GM18519 (cell line): ENCODE measurements at regions not wholly inside any gene's neighbourhood (a gene's known extent, or its start where the extent isn't known, plus 50 kb on each side); places are given as distances from the start of the nearest gene placed in this dataset.
"Not testable (repeated sequence)": the region's sequence is repeated elsewhere in the genome, so short reads cannot be mapped to it uniquely, and the experiment has no call there.

Experiments used
- ATAC-seq: cut with Tn5 transposase; IDR thresholded peaks from one replicate; pipeline ENCODE4 v1.9.1; 2021; ENCODE audit warnings: mild to moderate bottlenecking, moderate library complexity; ENCODE audit not compliant: unreplicated experiment, low FRiP score

DNA sequence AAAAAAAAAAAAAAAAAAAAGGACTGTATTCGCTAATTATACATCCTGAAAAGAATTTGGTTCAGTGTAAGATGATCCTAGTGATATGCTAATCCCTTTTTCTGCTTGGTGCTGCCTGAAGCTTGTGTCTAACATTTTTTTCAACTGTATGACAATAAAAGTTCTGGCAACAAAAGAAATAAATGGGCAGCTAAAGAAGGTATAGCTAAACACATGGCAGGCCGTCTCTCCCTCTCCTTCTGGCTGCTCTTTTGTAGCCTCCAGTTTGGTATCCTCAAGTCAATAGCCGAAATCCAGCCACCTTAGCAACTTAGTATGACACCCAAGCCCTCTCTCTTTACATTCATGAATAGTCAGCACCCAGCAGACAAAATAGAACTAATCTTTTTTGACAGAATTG lies 198.3 kb upstream of the OTX2 start:
- ATAC-seq: no peak

DNA sequence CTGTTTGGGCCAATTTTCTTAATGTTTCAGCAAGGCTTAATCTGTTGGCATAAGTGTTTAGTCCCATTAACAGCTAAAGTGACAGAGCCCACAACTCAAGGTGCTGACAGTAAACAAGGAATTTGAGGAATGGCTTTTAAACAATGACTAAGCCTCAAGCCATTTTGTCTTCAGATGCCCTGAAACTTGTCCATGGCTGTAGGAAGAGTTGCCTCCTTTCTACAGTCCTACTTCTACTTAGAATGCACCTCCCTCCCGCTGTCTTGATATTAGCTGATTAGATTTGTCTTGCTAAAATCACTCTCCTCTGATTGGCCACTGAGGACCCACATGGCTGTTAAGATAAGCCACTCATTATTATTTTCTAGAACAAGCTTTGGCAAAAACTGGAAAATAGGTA lies 188.4 kb upstream of the OTX2 start:
- no peak for ATAC-seq

DNA sequence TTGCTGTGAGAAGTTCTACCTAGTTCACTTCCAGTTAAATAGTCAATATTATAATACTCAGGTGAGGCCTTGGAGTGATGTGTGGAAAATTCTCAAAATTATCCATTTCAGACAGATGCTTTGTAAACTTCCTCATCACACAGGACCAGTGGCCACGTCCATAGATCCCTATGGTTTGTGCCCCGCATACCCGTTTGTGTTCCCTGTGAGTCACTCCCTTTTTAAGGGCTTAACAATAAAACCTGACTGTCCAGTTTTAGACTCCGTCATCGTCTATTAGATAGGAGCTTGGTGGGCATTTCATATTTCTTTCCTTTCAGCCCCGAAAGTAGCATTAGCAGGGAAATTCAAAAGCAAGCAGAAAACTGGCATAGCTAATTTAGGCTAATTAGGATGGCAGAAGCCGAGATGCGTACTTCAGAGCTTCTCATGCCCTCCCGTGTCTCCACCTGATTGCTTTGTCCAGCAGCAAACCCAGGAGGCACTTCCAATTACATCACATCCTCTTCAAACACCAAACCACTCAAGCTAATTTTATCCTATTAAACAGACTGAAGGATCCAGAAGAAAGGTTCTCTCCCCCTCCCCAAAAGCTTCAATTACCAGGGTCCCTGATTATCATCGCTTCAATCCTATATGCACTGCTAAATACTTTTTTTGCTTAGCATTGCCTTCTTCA lies 186.6 kb upstream of the OTX2 start:
- no peak for ATAC-seq

DNA sequence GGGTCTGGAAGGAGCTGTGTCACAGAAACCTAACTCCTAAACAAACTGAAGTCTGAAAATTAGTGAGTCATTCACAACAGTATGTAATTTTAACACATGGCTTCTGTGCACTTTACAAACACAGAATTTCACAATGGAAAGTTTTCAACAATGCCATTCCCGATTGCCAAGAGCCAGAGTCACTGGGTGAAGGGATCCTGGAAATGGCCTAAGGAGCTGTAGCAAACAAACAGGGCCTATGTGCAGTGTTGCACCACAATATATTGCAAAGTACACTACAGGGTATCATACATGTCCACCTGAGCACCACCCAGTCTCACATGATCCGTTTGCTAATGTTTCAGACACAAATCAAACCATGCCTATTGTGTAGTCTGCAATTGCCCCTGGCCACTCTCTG lies 184.7 kb upstream of the OTX2 start:
- no peak for ATAC-seq

DNA sequence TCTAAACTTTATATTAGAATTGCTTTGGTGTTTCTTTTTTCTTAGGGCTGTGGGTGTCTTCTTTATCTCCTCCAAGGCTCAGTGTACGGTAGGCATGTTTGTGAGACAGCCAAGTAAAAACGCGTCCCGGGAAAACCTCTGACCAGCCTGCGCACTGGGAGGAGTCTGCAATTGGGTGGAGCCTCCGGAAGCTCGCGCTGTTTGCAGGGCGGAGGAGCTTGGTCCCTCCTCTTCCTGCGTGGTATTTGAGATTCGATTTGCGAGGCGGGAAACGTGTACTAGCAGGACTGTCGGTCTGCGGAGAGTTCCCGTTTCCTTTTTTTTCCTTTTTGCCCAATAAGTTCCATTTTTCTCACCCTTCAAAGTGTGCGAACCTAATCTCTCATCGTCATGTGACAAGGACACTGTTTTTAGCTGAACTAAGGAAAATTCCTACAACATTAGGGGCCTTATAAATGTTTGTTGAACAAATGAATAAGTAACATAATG lies 182.1 kb upstream of the OTX2 start:
- ATAC-seq: no peak

DNA sequence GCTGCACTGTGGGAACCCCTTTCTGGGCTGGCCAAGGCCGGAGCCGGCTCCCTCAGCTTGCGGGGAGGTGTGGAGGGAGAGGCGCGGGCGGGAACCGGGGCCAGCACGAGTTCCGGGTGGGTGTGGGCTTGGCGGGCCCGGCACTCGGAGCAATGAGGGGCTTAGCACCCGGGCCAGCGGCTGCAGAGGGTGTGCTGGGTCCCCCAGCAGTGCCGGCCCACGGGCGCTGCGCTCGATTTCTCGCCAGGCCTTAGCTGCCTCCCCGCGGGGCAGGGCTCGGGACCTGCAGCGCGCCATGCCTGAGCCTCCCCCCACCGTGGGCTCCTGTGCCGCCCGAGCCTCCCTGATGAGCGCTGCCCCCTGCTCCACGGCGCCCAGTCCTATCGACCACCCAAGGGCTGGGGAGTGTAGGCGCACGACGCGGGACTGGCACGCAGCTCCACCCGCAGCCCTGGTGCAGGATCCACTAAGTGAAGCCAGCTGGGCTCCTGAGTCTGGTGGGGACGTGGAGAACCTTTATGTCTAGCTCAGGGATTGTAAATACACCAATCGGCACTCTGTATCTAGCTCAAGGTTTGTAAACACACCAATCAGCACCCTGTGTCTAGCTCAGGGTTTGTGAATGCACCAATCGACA lies 180.8 kb upstream of the OTX2 start:
- not testable (repeated sequence) for ATAC-seq

DNA sequence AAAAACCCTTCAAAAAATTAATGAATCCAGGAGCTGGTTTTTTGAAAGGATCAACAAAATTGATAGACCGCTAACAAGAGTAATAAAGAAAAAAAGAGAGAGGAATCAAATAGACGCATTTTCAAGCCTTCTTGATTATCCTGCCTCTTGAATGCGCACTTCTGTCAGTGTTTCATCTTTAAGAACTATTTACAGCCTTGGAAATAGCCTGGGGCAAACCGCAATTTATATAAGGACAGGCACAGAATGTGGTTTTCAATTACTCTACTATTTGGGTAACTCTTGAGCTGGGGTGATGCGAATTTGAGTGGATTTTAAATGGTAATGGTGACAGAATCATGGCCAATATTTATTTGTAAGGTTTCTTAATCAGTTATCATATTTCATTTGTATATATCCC lies 179.1 kb upstream of the OTX2 start:
- ATAC-seq: no peak

DNA sequence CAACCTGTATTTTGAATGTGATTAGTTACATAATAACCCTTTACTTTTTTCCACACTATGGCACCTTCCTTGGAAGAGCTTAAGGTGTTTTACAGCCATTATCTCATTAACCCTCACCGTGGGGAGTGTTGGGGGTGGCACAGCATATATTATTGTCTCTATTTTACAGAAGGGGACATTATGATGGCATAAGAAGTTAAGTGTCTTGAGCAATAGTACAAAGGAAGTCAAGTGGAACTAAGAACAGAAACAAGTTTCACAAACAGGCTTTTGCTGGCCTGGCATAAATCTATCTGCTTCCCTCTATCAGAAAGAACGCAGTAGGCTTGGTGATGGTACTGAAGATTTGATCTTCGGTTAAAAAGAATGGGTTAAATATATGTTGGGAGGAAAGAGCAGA lies 169.7 kb upstream of the OTX2 start:
- no peak for ATAC-seq

DNA sequence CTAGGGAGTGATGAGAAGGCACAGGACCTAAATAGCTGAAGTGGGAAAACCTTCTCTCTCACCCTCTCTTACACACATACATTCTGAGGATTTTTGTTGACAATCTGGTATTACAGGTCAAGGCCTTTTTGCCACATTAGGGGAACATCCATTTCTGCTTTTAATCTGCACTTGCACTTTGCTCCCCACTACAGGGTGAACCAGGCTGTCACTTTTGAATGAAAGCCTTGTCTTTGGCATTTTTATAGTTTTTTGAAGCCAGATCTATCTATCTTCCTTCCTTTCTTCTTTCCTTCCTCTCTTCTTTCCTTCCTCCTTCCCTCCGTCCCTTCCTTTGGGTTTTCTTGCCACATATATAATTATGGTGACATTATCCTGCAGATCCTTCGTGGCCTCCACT lies 165.9 kb upstream of the OTX2 start:
- no peak for ATAC-seq

DNA sequence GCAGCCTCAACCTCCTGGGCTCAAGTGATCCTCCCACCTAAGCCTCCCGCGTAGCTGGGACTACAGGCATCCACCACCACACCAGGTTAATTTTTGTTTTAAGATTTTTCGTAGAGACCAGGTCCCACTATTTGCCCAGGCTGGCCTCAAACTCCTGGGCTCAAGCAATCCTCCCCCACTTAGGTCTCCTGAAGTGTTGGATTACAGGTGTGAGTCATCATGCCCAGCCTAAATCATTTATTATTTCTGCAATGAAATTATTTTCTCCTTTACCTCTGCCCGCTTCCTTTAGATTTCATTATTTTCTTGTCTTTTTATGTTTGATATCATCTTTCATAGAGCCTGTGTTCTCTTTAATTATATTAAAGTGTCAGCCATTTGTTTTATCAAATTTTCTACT lies 165.2 kb upstream of the OTX2 start:
- ATAC-seq: no peak

DNA sequence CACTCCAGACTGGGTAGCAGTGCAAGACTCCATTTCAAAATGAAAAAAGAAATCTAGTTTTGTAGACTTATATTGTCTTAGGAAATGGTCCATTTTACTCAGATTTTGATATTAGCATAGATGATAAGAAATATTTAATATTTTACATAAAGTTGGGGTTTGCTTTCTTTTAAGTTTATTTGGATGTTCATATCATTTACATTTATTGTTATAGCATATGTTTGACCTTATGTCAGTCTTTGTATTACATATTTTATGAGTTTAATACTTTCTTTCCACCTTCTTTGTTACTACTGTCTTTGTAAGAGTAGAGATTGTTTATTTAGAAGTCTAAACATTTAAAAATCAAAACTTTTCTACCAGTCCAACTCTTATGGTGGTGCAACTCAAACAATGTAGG lies 162.7 kb upstream of the OTX2 start:
- ATAC-seq: no peak

DNA sequence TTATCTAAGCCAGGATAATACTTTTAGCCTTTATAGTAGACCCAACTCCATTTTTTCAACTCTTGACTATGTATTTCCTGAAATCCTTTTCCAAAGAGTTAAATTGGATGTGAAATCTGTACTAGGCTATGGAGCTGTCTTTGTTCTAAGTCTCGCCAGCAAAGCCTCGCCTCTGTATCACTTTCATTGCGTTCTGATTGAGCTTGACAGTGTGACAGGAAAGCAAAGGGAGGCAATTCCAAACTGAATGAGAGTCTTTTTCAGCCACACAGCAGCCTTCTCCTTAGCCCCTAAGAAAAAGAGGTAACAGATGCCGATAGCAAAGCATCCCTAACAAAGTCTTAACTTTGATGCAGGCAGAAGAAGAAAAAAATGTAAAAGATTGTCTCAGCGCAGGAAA lies 154.6 kb upstream of the OTX2 start:
- no peak for ATAC-seq

DNA sequence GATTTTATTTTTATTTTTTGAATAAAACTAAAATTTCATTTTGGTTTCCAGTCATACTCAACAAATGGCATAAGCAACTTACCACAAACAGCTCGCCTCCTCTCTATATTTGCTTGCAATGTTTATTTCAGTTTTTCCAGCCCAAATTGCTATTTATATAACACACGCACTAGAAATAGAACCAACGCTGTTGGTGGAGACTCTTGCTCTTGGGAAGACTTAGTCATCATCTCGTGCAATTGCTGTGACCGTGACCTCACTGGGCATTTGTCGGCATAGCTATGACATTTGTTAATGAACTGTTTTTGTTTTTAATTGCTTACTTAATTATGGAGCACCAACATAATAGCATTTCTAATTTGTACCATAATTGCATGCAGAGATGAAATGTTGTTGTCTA lies 153.1 kb upstream of the OTX2 start:
- no peak for ATAC-seq

DNA sequence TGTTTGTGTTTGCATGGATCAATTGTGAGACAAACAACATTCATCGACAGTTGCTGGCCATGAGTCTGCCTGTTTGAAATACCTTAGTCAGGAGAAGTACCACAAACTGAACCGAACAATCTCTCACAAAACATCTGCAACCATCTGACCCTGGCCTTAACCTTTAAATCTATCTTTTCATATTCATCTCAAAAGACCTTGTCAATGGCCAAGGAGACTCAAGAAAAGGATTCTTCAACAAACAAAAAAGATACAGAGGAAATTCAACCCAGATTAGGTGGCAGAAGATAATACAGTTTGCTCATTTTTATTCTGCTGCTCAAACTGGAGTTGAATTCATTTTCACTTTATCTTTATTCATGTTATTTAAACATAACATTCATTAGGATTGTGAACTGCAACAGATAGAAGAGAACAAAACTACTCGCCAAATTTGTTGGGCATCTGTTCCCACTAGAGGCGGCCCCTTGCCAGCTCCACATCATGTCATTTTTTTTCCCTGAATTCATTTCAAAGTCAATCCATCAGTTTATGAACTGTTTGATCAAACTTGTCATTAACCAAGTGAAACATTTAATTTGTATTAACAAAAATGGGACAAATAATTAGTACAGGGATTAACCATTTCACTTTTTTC lies 152.3 kb upstream of the OTX2 start:
- no peak for ATAC-seq

DNA sequence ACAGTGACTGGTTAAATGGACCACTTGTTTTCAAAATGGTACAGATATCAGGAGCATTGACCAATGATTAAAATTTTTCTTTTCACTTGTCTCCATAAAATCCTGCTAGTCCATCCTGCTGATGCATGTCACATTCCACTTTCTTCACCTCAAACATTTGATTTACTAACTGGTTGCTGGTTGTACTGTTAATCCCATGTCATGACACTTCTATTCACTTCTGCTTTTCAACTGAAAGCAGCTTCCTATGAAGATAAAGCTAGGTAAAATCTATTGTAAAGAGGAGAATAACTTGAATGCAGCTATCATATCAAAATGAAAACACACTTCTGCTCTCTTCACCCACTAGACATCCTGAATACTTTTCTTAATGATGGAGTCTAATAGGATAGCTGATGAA lies 149.6 kb upstream of the OTX2 start:
- no peak for ATAC-seq

DNA sequence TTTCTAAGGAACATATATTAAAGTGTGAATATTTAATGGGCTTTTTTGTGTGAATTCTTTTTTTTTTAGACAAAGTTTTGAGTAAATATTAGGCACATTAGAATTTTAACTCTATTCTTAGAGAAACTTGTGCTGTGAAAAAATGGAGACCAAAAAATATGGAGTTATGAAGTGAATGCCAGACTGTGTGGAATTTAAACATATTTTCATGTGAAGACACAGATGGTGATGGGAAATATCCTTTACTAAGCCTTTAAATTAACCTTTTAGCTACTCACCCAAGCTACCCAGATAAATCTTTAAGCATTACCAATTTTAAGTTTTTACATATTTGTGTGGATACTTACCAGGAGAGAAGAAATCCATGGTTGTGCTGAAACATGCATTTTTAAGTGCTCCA lies 148.8 kb upstream of the OTX2 start:
- no peak for ATAC-seq

DNA sequence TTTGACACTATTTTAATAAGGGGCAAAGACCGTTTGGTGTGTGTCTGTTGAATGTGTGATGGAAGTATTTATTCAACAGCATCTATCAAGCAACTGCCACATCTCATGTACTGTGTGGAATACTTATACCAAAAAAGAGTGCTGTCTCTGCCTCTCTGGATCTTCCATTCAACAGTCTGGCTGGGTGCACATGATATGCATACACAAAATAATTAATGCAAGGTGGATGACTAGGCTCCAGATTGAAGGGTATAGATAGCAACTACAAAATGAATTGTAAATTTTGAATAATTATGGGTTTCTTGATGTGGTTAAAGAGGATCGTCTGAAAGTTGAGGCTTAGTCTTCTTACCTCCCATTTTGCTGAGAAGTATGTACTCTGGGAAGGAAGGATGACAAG lies 145.9 kb upstream of the OTX2 start:
- ATAC-seq: no peak

DNA sequence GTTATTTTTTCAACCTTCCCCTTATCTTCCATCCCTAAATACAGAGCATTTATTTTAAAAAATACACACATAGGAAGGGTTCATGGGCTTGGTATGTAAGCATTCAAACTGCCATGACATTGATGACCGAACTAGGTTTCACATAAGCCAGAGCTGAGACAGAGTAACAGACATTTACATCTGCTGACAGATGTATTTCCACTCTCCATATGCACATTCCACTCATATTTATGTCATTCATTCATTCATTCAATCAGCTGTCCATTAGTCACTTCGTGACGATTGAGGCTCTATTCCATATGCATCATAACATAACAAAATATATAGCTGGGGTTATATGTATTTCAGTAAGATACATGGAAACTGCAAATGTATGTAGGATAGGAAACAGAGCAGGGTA lies 145.5 kb upstream of the OTX2 start:
- ATAC-seq: no peak

DNA sequence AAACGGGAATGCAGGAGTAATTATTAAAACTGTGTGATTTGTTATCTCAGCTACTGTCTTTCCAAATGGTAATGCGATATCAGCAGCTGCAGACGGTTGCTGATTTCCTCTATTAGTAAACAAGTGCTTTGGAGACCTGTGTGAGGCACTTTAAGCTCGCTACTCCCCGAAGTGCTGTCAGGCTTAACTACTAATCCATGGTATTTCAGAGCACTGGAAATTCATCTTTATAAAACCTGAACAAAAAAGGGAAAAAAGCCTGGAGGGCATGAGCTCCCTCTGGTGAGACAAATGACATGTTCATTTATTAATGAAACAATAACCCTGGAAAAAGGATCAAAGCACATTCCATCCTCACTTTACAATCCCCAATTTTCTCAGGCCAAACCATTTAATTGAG lies 143.6 kb upstream of the OTX2 start:
- no peak for ATAC-seq

DNA sequence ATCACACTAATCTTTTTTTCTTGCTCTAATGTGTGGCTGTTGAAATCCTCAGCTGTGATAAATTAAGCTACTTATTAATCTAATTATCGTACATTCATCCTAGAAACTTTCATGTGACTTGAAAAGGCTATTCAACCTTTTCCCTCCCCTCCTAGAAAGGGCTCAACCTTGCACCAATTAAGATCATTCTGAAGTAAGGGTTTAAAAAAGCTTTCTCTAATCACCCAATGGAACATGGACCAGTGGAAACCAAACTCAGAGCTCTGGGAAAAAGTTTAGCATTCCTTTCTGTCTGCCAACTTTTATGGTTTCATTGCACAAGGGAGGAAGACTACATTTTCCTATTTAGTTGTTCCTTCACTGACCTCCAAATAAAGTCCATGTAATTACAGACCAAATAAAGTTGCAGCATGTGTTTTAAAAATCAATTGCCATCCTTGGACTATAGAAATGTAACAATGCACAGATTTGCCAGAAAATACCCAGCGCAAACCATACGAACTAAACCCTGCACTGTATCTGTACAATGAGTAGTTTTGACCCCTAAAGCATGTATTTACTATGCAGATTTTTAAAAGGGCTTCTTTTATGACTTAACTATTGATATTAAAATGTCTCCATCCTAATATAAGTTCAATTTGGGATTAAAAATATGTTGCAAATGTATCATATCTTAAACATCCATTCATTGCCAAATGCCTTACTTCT lies 142.6 kb upstream of the OTX2 start:
- ATAC-seq: no peak

DNA sequence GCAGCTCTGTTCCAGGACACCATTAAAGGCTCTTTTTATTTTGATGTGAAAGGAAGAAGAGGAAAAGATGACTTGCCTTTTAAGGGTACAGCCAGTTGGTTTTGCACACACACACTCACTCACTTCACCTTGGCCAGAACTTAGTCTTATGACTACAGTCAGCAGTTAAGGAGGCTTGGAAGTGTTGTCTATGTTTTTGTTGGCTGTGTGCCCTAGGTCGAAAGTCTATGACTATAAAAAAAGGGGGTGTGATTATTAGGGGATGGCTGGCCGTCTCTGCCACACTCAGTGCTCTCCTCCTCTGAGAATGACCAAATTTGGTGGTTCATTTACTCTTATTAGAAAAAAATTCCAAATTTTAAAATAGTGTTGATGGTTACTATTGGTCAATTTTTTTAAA lies 139.5 kb upstream of the OTX2 start:
- ATAC-seq: no peak
